K562 (cell line): ENCODE measurements at regions not wholly inside any gene's neighbourhood (a gene's known extent, or its start where the extent isn't known, plus 50 kb on each side); places are given as distances from the start of the nearest gene placed in this dataset.

Experiments used
- ATAC-seq: fragments of 200-7000 bp; cut with Tn5 transposase; 3 replicates; pipeline ENCODE4 v1.9.1; 2020; ENCODE audit warnings: moderate library complexity
- BruUV-seq: library from RNA; stranded (reverse); fragments of 400-500 nt; replicated peaks from 2 replicates; lab custom pipeline; 2021; lab: Mats Ljungman, UMichigan
- CTCF ChIA-PET: fragments of 300-600 bp; formaldehyde crosslinking; extraction: SDS; loops from one replicate; lab custom pipeline; 2021; ENCODE audit warnings: low intra/inter-chr PET ratio; lab: Yijun Ruan, JAX
- POLR2A ChIA-PET: fragments of 300-600, 350-650 bp; sonication (Branson Sonifier 250); formaldehyde crosslinking; extraction: SDS; loops from one replicate; lab custom pipeline; 2021; ENCODE audit warnings: antibody characterized with exemption, inconsistent platforms; lab: Yijun Ruan, JAX
- DNase-seq, 4 experiments: peaks; one replicate each; pipeline versions ENCODE4 v3.0.0 to v3.0.0-alpha.2; 2011 to 2018; ENCODE audit warnings: low spot score in 3 of 4, mixed read lengths in 3 of 4; ENCODE audit errors: extremely low read depth in 1 of 4
- FAIRE-seq: peaks from 2 replicates; lab custom pipeline; 2011; peaks lifted over from hg19 to GRCh38; lab: Jason Lieb, UNC
- H2AFZ ChIP-seq: 2 replicates; pipeline ENCODE4 v1.6.0; 2011; ENCODE audit warnings: low read depth, low read length, control low read depth, inconsistent platforms
- H3K27ac ChIP-seq: fragments of 200-600 bp; 3 replicates; pipeline ENCODE4 v1.8.0; 2011; ENCODE audit warnings: low read depth, mild to moderate bottlenecking, control low read depth, inconsistent platforms, low read length, moderate library complexity, mixed read lengths; ENCODE audit errors: extremely low read depth
- H3K27me3 ChIP-seq, 2 experiments: fragments of 300-600 bp in 1 of 2; 2 replicates in 1 of 2; 3 replicates in 1 of 2; pipeline versions ENCODE4 v1.6.0 to v1.8.0; 2011; ENCODE audit warnings: inconsistent platforms in 2 of 2, low read length in 2 of 2, mild to moderate bottlenecking in 1 of 2, mixed read lengths in 1 of 2, moderate library complexity in 1 of 2; ENCODE audit not compliant: control insufficient read depth in 2 of 2, insufficient read depth in 2 of 2
- H3K36me3 ChIP-seq: fragments of 300-600 bp; 3 replicates; pipeline ENCODE4 v1.8.0; 2011; ENCODE audit warnings: mild to moderate bottlenecking, low read length, inconsistent platforms; ENCODE audit not compliant: control insufficient read depth, insufficient read depth
- H3K4me1 ChIP-seq, 2 experiments: fragments of 200-600 bp in 1 of 2; replicated peaks in 1 of 2; 2 replicates in 1 of 2; 3 replicates in 1 of 2; pipeline versions ENCODE4 v1.5.1 to v1.8.0; 2011; ENCODE audit warnings: inconsistent platforms in 2 of 2, low read length in 2 of 2, mild to moderate bottlenecking in 1 of 2, mixed read lengths in 1 of 2, moderate library complexity in 1 of 2; ENCODE audit not compliant: control insufficient read depth in 2 of 2, insufficient read depth in 2 of 2
- H3K4me2 ChIP-seq: 2 replicates; pipeline ENCODE4 v1.6.1; 2011; ENCODE audit warnings: low read length, control low read depth, inconsistent platforms, mixed read lengths; ENCODE audit not compliant: insufficient read depth
- H3K4me3 ChIP-seq: fragments of 200-600 bp; sonication (generic), shearing (Covaris generic); 2 replicates; pipeline ENCODE4 v1.5.1; 2016; ENCODE audit warnings: control low read depth, inconsistent platforms
- H3K79me2 ChIP-seq: fragments of 200-600 bp; 3 replicates; pipeline ENCODE4 v1.8.0; 2011; ENCODE audit warnings: low read length, inconsistent platforms; ENCODE audit not compliant: control insufficient read depth, insufficient read depth
- H3K9ac ChIP-seq, 2 experiments: 2 replicates each; pipeline versions ENCODE4 v1.6.0 to v1.6.1; 2011; ENCODE audit warnings: low read depth in 2 of 2, low read length in 2 of 2, control low read depth in 1 of 2, inconsistent platforms in 1 of 2, mild to moderate bottlenecking in 1 of 2, mixed read lengths in 1 of 2; ENCODE audit not compliant: insufficient read depth in 1 of 2
- H3K9me1 ChIP-seq: one replicate; pipeline ENCODE4 v1.6.0; 2011; ENCODE audit warnings: inconsistent platforms, mild to moderate bottlenecking, low read length, moderate library complexity; ENCODE audit not compliant: control insufficient read depth, insufficient read depth
- H3K9me3 ChIP-seq: replicated peaks from 2 replicates; pipeline ENCODE4 v1.5.1; 2011; ENCODE audit warnings: low read depth, low read length, inconsistent platforms; ENCODE audit not compliant: control insufficient read depth, insufficient read depth
- H4K20me1 ChIP-seq: replicated peaks from 2 replicates; pipeline ENCODE4 v1.6.1; 2011; ENCODE audit warnings: low read length, inconsistent platforms, mixed read lengths; ENCODE audit not compliant: control insufficient read depth, insufficient read depth
- DIDO1 ChIP-seq: fragments of 450-650 bp; IDR thresholded peaks from 2 replicates; pipeline ENCODE4 v1.6.1; 2016; ENCODE audit warnings: low read depth, missing biosample characterization, missing genetic modification characterization
- DPF2 ChIP-seq: fragments of 450-650 bp; IDR thresholded peaks from 2 replicates; pipeline ENCODE4 v1.6.1; 2016
- EWSR1 ChIP-seq: fragments of 450-650 bp; IDR thresholded peaks from 2 replicates; pipeline ENCODE4 v1.6.1; 2018; ENCODE audit warnings: borderline replicate concordance, mild to moderate bottlenecking, low read depth, moderate library complexity; ENCODE audit not compliant: partially characterized antibody
- GATAD2A ChIP-seq: fragments of 450-650 bp; IDR thresholded peaks from 2 replicates; pipeline ENCODE4 v1.6.1; 2017
- PHF8 ChIP-seq: fragments of 200-600 bp; sonication (generic); IDR thresholded peaks from 2 replicates; pipeline ENCODE4 v1.6.1; 2012; ENCODE audit warnings: mixed run types, mild to moderate bottlenecking, inconsistent platforms, low read length, moderate library complexity, borderline replicate concordance
- POLR2G ChIP-seq: fragments of 200-400 bp; formaldehyde crosslinking; IDR thresholded peaks from 2 replicates; pipeline ENCODE4 v1.6.1; 2017; ENCODE audit warnings: low read depth, mild to moderate bottlenecking, antibody characterized with exemption, low read length, moderate library complexity
- PTBP1 ChIP-seq: fragments of 200-400 bp; formaldehyde crosslinking; IDR thresholded peaks from 2 replicates; pipeline ENCODE4 v1.6.1; 2017; ENCODE audit warnings: low read depth, low read length
- SMARCA5 ChIP-seq: fragments of 450-650 bp; IDR thresholded peaks from 2 replicates; pipeline ENCODE4 v1.6.1; 2016
- TBP ChIP-seq: optimal IDR thresholded peaks from 2 replicates; pipeline ENCODE3; 2011; ENCODE audit warnings: low read depth, low read length, improper control_type of control experiment
- ZNF146 ChIP-seq: IDR thresholded peaks from one replicate; pipeline ENCODE4 v1.6.1; 2018; ENCODE audit warnings: missing compliant biosample characterization; ENCODE audit not compliant: unreplicated experiment
- ZNF184 ChIP-seq: sonication (generic); formaldehyde crosslinking; IDR thresholded peaks from 2 replicates; pipeline ENCODE4 v1.5.0; 2020; ENCODE audit warnings: missing genetic modification reagents
- ZNF253 ChIP-seq: fragments of 250-450 bp; sonication (Bioruptor Pico); conservative IDR thresholded peaks from 2 replicates; pipeline ENCODE4 v1.6.1; 2021; ENCODE audit warnings: mild to moderate bottlenecking
- WGBS: fragments of 100-300 bp; shearing (Covaris generic); methylation state at CpG from one replicate; pipeline ENCODE4 v1.1.6; 2016; ENCODE audit warnings: low coverage, mixed read lengths; ENCODE audit not compliant: insufficient coverage; ENCODE audit errors: missing lambda C conversion rate; 5-methylcytosine and 5-hydroxymethylcytosine counted together
- in situ Hi-C: fragments of 300-500 bp; cut with MboI; formaldehyde crosslinking; loops from 4 replicates; pipeline ENCODE4 v1.15.0; 2018; ENCODE audit warnings: inconsistent platforms, mixed read lengths
- intact Hi-C: fragments of 100-400 bp; cut with micrococcal nuclease; formaldehyde crosslinking; loops from 2 replicates; pipeline ENCODE4 v1.14.2; 2022
- TF ChIP-seq, protein P1 (sequence below): sonication (generic); formaldehyde crosslinking; IDR thresholded peaks from 2 replicates; pipeline ENCODE4 v1.8.0; 2022; ENCODE audit warnings: missing genetic modification reagents, mild to moderate bottlenecking, borderline replicate concordance
- TF ChIP-seq, protein P2 (sequence below): fragments of 450-650 bp; formaldehyde crosslinking; IDR thresholded peaks from 2 replicates; pipeline ENCODE4 v1.4.0; 2020; ENCODE audit warnings: mild to moderate bottlenecking

DNA sequence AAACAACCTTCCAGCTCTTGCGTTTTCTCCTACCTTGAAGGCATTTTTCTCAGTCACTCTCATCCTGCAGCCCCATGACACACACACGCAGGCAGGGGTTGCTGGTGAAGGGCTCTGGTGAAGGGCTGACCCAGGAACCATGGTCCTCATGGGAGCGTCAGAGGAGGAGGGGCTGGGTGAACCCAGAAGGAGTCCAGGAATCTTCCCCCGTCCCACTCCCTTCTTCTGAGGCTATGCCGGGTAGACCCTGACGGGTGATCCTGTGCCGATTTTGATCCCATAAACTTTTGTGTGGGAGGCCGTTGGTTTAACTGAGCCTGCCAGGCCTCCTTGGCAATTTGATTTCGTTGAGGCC lies 278.4 kb upstream of the FOXF1 start:
- no TSS peak for BruUV-seq
- TF ChIP-seq, protein P1, sequence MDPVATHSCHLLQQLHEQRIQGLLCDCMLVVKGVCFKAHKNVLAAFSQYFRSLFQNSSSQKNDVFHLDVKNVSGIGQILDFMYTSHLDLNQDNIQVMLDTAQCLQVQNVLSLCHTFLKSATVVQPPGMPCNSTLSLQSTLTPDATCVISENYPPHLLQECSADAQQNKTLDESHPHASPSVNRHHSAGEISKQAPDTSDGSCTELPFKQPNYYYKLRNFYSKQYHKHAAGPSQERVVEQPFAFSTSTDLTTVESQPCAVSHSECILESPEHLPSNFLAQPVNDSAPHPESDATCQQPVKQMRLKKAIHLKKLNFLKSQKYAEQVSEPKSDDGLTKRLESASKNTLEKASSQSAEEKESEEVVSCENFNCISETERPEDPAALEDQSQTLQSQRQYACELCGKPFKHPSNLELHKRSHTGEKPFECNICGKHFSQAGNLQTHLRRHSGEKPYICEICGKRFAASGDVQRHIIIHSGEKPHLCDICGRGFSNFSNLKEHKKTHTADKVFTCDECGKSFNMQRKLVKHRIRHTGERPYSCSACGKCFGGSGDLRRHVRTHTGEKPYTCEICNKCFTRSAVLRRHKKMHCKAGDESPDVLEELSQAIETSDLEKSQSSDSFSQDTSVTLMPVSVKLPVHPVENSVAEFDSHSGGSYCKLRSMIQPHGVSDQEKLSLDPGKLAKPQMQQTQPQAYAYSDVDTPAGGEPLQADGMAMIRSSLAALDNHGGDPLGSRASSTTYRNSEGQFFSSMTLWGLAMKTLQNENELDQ (CRISPR knock-in tag): no peak
- TF ChIP-seq TBP: no peak
- no peak for TF ChIP-seq DIDO1 (tag)
- no peak for TF ChIP-seq EWSR1
- no peak for TF ChIP-seq ZNF184
- no peak for TF ChIP-seq PTBP1
- TF ChIP-seq POLR2G: no peak
- no peak for TF ChIP-seq SMARCA5
- TF ChIP-seq ZNF253 (CRISPR knock-in tag): no peak
- no peak for TF ChIP-seq ZNF146
- TF ChIP-seq, protein P2, sequence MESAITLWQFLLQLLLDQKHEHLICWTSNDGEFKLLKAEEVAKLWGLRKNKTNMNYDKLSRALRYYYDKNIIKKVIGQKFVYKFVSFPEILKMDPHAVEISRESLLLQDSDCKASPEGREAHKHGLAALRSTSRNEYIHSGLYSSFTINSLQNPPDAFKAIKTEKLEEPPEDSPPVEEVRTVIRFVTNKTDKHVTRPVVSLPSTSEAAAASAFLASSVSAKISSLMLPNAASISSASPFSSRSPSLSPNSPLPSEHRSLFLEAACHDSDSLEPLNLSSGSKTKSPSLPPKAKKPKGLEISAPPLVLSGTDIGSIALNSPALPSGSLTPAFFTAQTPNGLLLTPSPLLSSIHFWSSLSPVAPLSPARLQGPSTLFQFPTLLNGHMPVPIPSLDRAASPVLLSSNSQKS: no peak
- TF ChIP-seq PHF8: no peak
- TF ChIP-seq DPF2: no peak
- no peak for TF ChIP-seq GATAD2A
- Histone ChIP-seq H3K9me3 (no peaks in the 10 kb centered on the region), H3K27me3 (peaks cover 9 to 33% of the 10 kb centered on the region in 2 experiments; a peak in 3 of 5 replicates), H3K27ac (no peak overlapping the region), H3K4me2 (no peak overlapping the region), H4K20me1 (0 out of 2 replicates have a peak, but pooled peaks cover 3% of the 10 kb centered on the region), H2AFZ (no peak overlapping the region), H3K9me1 (no peaks in the 10 kb centered on the region), H3K9ac (no peak overlapping the region), H3K4me3 (no peak overlapping the region), H3K79me2 (no peaks in the 10 kb centered on the region), H3K36me3 (no peaks in the 10 kb centered on the region), H3K4me1 (no peaks in the 10 kb centered on the region)
- FAIRE-seq (no peak), DNase-seq (no peak), ATAC-seq (no peak)
- in situ Hi-C loops: no loop called here
- intact Hi-C loops: no loop called here
- CTCF ChIA-PET: no interaction called here
- WGBS: 2% methylated on average over 6 of the region's 9 CpGs
- POLR2A ChIA-PET: no interaction called here
